ENCODE measurements at regions not wholly inside any gene's neighbourhood (a gene's known extent, or its start where the extent isn't known, plus 50 kb on each side); places are given as distances from the start of the nearest gene placed in this dataset.

DNA sequence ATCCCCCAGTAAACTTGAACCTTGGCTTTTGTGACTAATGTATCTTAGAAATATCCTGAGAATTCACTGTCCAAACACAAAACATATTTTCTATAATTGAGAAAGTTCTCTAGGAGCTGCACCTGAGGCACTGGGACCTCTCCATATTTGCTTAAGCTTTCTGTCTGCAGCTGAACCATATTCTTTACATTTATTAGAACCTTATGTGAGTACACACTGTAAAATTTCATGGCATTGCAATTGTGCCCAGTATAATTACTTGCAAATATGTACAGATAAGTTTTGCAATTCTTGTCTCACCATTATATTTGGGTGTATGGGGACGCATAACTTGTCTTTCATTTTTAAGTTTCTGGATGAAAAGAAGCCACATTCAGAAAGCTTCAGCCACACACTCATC, 280.7 kb upstream of the KLHL1 start:
- H3K4me1 ChIP-seq = peaks cover 0 to 11% (median 8%) of the 10 kb centered on the region in 3 donors
- no peak overlapping the region for H3K4me3 ChIP-seq
- 30 to 43% methylated on average over 1 of the region's 1 CpG for WGBS, 2 donors
- no peaks in the 10 kb centered on the region for H3K36me3 ChIP-seq
- no peak for FAIRE-seq
- intact Hi-C loops (cut with DNase I) = no loop called here
- TF ChIP-seq, protein P1, sequence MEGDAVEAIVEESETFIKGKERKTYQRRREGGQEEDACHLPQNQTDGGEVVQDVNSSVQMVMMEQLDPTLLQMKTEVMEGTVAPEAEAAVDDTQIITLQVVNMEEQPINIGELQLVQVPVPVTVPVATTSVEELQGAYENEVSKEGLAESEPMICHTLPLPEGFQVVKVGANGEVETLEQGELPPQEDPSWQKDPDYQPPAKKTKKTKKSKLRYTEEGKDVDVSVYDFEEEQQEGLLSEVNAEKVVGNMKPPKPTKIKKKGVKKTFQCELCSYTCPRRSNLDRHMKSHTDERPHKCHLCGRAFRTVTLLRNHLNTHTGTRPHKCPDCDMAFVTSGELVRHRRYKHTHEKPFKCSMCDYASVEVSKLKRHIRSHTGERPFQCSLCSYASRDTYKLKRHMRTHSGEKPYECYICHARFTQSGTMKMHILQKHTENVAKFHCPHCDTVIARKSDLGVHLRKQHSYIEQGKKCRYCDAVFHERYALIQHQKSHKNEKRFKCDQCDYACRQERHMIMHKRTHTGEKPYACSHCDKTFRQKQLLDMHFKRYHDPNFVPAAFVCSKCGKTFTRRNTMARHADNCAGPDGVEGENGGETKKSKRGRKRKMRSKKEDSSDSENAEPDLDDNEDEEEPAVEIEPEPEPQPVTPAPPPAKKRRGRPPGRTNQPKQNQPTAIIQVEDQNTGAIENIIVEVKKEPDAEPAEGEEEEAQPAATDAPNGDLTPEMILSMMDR (IDR thresholded peaks at IDR 0.05) = no peak
- no peak for ATAC-seq
- H3K27me3 ChIP-seq = no peaks in the 10 kb centered on the region
- H3K9me3 ChIP-seq = no peaks in the 10 kb centered on the region
- DNase-seq = no peak
- H3K27ac ChIP-seq = no peak overlapping the region

DNA sequence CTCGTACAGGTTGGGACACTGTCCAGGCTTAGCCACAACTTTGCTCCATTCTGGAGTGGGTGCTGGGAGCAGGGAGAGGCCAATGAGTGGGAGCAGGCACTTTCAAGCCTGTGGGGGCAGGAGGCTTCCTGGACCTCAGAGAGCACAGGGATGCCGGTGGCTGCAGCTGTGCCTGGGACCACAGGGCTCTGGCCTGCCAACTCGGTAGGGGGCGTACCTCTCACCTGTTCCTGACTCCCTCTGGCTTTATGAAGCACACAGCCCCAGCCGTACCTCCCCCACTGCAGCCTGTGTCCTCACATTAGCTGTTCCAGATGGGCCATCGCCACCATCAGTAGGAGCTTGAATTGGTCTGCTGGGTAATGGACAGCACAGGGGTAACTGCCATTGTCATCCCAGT, 278.7 kb upstream of the KLHL1 start:
- no peaks in the 10 kb centered on the region for H3K27me3 ChIP-seq
- ATAC-seq (no peak), FAIRE-seq (no peak), DNase-seq (peak in 2 of 6 donors; percentile 11 to 38)
- H3K36me3 ChIP-seq = no peaks in the 10 kb centered on the region
- no peak overlapping the region for H3K4me3 ChIP-seq
- intact Hi-C loops (cut with DNase I) = no loop called here
- 91 to 96% methylated on average over 5 to 6 of the region's 6 CpGs for WGBS, 2 donors
- H3K27ac ChIP-seq = no peak overlapping the region
- TF ChIP-seq, protein P1 (IDR thresholded peaks at IDR 0.05) = no peak
- peaks cover 2 to 9% (median 8%) of the 10 kb centered on the region in 3 donors for H3K4me1 ChIP-seq
- no peaks in the 10 kb centered on the region for H3K9me3 ChIP-seq

DNA sequence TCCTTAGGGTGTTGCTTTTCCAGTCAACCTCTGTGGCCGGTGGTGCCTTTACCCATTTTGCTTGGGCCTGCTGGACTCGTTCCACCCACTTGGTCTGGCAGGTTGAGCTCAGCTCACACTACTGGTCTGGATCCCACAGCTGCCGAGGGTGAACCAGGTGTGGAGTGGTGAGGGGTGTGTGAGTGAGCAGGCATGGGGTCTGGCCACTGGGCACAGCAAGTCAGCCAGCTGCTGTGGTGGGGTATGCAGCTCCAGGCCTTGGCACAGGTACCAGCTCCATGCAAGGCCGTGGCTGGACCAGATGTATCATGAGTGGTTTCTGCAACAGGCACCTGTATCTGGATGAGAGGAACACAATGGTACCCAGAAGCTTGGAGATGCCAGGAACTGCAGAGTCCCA, 277.6 kb upstream of the KLHL1 start:
- ATAC-seq = no peak
- TF ChIP-seq, protein P1 (IDR thresholded peaks at IDR 0.05) = no peak
- FAIRE-seq = no peak

DNA sequence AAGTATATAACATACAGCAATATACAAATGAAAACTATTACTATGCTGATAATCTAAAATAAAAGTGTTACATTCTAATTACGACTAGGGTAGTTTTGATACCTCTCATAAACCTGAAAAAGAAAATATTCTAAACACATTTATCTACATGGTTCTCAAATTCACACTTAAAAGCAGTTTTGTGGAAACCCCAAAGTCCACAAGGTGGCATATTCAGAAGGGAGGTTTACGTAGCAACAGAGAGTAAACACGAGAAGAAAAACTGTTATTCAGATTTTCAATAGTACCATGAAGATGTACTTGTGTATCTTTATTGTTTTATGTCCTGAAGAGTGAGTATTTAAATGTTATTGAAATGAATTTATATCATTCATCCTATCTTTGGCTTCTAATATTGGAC, 275.9 kb upstream of the KLHL1 start:
- H3K4me1 ChIP-seq = peaks cover 0 to 8% (median 6%) of the 10 kb centered on the region in 3 donors
- no peak overlapping the region for H3K4me3 ChIP-seq
- intact Hi-C loops (cut with DNase I) = no loop called here
- TF ChIP-seq, protein P1 (IDR thresholded peaks at IDR 0.05) = no peak
- no peak for ATAC-seq
- no peak overlapping the region for H3K27ac ChIP-seq
- H3K9me3 ChIP-seq = no peaks in the 10 kb centered on the region
- H3K36me3 ChIP-seq = no peaks in the 10 kb centered on the region
- H3K27me3 ChIP-seq = no peaks in the 10 kb centered on the region
- no peak for DNase-seq
- 88 to 92% methylated on average over 3 of the region's 3 CpGs for WGBS, 2 donors
- FAIRE-seq = no peak

More for the DNA sequence above, 277.6 kb upstream of the KLHL1 start:
- no peak overlapping the region for H3K4me3 ChIP-seq
- H3K9me3 ChIP-seq = no peaks in the 10 kb centered on the region
- H3K27ac ChIP-seq = no peak overlapping the region
- H3K36me3 ChIP-seq = no peaks in the 10 kb centered on the region
- H3K4me1 ChIP-seq = peaks cover 2 to 8% (median 6%) of the 10 kb centered on the region in 3 donors
- no peaks in the 10 kb centered on the region for H3K27me3 ChIP-seq
- intact Hi-C loops (cut with DNase I) = no loop called here
- WGBS, 2 donors = 92 to 93% methylated on average over 4 of the region's 4 CpGs
- DNase-seq = peak in 1 of 6 donors; percentile 31

DNA sequence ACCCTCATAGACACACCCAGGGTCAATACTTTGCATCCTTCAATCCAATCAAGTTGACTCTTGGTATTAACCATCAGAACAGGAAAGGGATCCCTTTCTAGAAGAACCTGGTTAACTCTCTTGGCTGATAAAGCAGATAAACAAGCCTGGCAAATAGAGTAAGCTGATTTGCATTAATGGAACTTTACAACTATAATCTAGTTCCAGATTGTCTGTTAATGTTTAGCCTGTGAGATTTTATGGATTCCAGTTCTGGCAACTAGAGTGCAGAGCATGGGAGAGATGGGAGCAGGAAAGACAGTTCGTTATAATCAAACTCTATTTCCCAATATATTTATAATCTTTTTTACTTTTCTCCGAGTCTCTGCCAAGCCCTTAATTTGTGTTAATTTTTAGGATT, 272.6 kb upstream of the KLHL1 start:
- Histone ChIP-seq H3K4me3 (no peak overlapping the region), H3K27ac (no peak overlapping the region), H3K27me3 (no peaks in the 10 kb centered on the region), H3K36me3 (no peaks in the 10 kb centered on the region), H3K9me3 (no peaks in the 10 kb centered on the region), H3K4me1 (peaks cover 0 to 8% (median 6%) of the 10 kb centered on the region in 3 donors)
- DNase-seq (no peak), FAIRE-seq (no peak), ATAC-seq (peak in 2 of 4 donors; percentile 41 to 63)
- TF ChIP-seq, protein P1 (IDR thresholded peaks at IDR 0.05) = no peak
- intact Hi-C loops (cut with DNase I) = no loop called here
- 17 to 22% methylated on average over 2 of the region's 2 CpGs for WGBS, 2 donors
